Left forelimb (tissue), 1 donor: ENCODE measurements at regions not wholly inside any gene's neighbourhood (a gene's known extent, or its start where the extent isn't known, plus 50 kb on each side); places are given as distances from the start of the nearest gene placed in this dataset.

Experiments
- DNase-seq: peaks from one replicate; pipeline ENCODE4 v3.0.0-alpha.2; 2018; ENCODE audit warnings: low spot score

- DNase-seq, result no peak
These were observed 269.7 kb downstream of the PRL start for GRCh38 chr6:22027040-22027725.

- no peak for DNase-seq
These were observed 268.3 kb downstream of the PRL start for GRCh38 chr6:22028403-22029090.

DNA sequence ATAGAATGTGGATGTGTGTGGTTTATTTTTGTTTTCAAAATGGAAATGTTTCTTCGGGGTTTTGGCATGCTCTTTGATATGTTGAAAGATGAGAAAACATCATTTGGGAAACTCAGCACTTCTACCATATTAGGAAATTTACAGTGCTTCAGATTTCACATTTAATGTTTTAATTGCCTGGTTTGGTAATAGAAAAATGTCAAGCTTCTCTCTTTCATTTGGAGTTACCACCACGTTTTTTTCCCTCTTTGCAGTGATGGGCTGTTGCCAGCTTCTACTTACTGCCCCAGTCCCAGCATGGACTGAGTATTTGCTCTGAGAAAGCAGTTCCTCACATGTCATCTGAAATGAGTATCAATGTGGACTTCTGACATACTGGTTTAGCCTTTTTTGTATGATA, 267.7 kb downstream of the PRL start:
- DNase-seq, result no peak

- no peak for DNase-seq
These were observed 265.9 kb downstream of the PRL start for GRCh38 chr6:22030730-22031619.

- no peak for DNase-seq
These were observed 261.1 kb downstream of the PRL start for GRCh38 chr6:22035690-22036089.

DNA sequence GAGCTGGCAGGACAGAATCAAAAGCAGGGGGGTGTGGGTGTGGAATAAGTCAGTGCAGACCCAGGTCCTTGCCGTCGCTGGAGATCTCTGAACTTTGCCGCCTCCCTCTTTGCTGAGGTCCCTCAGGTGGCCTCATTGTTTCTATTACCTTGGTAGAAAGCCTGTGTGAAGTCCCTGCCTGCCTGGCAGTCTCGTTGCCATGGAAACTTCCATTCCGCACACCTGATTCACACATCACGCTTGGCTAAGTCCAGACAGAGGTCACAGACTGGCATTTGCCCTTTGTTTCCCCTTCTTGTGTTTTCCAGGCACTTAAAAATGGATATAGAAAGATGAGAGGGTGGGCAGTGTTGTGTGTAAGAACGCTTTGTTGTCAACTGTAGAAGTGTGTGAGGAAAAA, 260.6 kb downstream of the PRL start:
- DNase-seq, result no peak

- DNase-seq, result no peak
These were observed 260.1 kb downstream of the PRL start for GRCh38 chr6:22036699-22037098.

DNA sequence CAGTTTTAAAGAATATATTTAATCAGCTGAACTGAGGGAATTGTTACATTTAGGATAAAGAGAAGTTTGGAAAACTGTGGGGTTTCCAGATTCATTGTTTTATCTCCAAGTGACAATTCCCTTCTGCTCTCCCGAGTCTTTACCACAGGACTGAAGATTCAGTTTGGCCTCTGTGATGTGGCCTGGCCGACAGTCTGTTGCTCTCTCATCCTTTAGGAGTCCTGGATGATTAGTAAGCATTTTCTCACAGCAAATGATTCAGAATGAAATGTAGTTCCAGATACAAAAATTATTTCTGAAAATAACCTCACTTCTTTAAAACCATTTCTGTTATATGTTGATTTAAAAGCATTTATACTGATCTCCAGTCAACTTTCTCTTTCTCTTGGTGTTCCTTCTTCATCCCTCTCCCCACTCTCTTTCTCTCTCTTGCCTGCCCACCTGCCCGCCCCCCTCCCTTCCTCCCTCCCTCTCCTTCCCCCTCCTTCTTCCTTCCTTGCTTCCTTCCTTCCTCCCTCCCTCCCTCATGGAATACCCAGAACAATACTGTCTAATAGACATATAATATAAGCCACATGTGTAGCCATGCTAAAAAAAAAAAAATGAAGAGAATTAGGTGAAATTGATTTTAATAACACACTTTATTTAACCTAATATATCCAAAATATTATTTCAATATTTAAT, 254.9 kb downstream of the PRL start:
- no peak for DNase-seq

- no peak for DNase-seq
These were observed 254.1 kb downstream of the PRL start for GRCh38 chr6:22042706-22043105.

DNA sequence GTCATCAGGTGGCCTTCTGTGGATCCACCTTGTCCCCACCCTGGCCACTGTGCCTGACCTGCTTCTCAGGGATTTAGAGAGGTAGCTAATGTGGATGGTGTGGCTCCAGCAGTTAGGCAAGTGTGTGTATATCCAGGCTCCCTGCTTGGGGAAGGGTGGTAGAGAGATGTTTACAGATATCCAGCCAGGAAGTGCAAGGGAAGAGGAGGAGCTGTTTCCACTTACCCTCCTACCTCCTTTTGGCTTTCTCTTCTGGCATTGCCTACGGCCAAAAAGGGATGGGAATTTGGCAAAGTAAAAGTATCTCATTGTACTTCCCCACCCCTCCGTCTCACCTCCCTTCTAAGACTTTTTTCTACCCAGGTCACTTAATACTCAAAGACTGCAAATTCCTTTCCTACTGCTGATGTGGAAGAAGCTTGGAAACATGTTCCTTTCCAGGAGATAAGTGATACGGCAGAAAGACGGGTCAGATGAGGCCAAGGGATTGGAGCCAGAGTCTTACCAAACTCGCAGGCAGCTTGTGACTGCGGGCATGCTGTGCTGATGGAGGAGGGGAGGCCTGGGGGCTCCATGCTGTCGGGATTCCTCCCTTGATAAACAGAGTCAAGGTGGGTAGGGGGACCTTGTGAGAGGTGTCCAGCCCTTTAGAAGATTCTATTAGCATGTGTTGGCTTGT, 253.4 kb downstream of the PRL start:
- no peak for DNase-seq

- no peak for DNase-seq
These were observed 251.4 kb downstream of the PRL start for GRCh38 chr6:22045261-22045912.

GRCh38 chr6:22049002-22049401, 247.8 kb downstream of the PRL start:
- no peak for DNase-seq

DNA sequence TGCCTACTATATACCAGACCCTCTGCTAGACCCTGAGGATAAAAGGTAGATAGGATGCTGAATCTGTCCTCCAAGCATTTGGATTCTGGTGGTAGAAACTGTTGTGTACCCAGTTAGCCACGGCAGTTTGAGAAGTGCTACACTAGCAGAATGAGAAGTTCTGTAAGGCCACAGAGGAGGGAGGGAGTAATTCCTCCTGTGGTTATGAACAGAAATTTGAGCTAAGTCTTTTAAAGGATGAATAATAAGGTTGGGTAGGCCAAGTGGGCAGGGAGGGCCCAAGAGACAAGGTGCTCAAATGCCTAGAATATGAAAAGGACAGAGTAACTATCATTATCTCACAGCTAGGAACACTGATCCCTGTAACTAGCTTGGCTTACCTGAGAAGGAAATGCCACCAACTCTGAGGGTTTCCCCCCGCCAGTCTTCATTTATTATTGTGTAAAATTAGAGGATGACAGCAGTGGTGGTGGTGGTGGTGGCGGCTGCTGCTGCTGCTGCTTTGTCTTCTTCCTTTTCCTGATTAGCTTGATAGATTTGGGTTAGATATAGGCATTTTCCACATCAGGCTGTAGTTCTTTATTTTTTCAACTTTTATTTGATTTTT, 243.3 kb downstream of the PRL start:
- DNase-seq, result no peak

DNA sequence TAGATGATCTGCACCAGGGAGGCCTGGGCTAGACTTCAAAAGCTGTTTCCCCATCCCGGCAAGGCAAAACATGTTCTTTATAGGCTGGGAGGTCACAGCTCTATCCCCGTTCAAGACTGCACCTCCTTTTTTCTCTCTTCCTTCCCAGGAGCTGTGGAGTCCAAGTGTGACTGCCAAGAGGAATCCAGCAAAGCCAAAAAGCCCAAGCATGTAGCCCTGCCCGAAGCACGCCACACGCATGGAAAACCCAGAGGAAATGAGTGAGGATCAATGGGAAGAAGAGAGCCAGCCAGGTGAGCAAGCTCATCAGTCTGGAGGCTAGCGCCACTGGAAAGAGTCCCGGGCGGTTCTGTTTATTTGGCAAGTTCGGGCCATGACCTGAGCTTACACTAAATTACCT, 240.4 kb downstream of the PRL start:
- no peak for DNase-seq

- no peak for DNase-seq
These were observed 238.9 kb downstream of the PRL start for GRCh38 chr6:22057962-22058361.

DNA sequence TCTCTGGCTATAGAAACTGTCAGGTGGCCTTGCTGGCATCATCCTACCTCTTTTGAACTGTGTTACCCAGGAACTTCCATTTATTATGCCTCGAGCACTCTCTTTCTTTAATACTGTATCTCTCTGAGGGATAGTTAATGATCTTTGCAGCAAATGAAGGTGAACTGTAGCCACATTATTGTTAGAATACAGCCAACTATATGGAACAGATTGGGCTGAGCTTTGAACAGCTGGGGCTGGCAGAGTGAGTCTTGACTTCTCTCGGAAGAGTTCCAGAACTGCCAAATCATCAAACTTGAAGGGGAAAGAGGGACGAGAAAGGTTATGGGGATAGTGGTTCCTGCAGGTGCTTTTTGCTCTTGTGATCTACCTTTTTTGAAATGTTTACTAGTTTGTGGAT, 237.7 kb downstream of the PRL start:
- DNase-seq, result no peak

GRCh38 chr6:22059946-22060345, 236.9 kb downstream of the PRL start:
- no peak for DNase-seq

DNA sequence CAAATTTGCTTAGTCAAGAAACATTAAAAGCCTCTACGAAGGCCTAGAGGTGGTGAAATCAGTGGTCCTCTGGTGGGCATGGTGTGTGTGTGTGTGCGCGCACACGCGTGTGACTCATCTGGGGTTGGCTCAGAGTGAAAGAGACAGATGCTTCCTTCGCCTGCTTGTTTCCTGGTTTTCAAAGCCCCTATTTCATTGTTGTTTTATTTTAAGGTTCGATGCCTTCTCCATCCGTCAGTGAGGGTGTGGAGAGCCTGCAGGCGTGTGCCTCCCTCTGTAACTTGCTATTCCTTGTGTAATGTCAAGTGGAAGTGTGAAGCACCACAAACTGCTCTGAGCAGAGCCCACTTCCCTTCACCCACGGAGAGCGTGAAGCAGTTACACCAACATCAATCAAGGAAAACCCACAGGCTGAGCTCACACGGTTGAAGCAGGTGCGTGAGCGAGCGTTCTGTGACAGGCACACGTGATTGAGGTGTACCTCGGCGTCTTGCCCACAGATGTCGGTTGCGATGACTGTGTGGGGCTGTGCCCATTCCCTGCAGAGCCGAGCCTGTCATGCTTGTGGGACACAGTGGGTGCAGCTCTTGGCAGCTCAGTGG, 233.9 kb downstream of the PRL start:
- DNase-seq, result no peak

DNA sequence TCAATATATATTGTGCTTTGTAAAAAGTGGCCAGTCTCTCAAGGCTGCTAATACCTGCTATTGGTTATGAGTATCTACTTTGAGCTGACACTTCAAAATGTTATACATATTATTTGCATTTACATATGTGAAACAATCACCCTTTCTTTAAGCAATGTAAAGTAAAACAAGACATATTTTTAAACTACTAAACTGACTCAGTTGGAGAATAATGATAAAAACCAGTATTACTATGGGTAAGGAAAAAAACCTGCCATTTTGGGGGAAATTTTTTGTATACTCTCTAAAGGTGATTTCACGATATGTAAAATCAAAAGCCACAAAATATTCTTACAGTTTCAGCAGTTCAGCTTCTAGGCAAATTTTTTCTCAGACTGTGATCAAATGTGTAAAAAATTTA, 232.3 kb downstream of the PRL start:
- DNase-seq, result no peak

GRCh38 chr6:22067122-22067521, 229.7 kb downstream of the PRL start:
- no peak for DNase-seq
